OCI-LY1 (cell line): ENCODE measurements at regions not wholly inside any gene's neighbourhood (a gene's known extent, or its start where the extent isn't known, plus 50 kb on each side); places are given as distances from the start of the nearest gene placed in this dataset.

Experiments used
- EZH2 ChIP-seq: fragments of 200-600 bp; sonication (generic), shearing (Covaris generic); IDR thresholded peaks from 2 replicates; pipeline ENCODE4 v1.8.0; 2017; ENCODE audit warnings: borderline replicate concordance, mixed run types, mild to moderate bottlenecking, antibody characterized with exemption, low read length, moderate library complexity, mixed read lengths
- TF ChIP-seq, protein P1 (sequence below): fragments of 200-600 bp; sonication (generic), shearing (Covaris generic); IDR thresholded peaks from 2 replicates; pipeline ENCODE4 v1.5.1; 2017; ENCODE audit warnings: mild to moderate bottlenecking, antibody characterized with exemption, low read length, moderate library complexity, mixed read lengths

DNA sequence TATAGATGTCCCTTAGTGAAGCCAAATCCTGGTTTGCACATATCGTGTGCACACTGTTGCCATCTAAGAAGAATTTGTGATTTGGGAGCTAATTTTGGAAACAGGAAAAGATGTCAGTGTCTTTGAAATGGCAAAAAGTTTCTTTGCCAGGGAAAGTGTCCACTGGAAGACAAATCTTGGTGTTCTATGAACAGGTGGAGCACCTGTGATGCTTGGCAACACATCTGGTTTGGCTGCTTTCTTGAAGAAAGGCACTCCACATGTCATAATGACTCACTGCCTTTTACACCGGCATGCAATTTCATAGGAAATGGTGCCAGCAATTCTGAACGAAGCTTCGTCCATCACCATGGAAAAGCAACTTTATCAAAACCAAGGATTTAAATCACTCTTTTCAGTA is 1040.0 kb upstream of the MAP3K7 start:
- TF ChIP-seq, protein P1, sequence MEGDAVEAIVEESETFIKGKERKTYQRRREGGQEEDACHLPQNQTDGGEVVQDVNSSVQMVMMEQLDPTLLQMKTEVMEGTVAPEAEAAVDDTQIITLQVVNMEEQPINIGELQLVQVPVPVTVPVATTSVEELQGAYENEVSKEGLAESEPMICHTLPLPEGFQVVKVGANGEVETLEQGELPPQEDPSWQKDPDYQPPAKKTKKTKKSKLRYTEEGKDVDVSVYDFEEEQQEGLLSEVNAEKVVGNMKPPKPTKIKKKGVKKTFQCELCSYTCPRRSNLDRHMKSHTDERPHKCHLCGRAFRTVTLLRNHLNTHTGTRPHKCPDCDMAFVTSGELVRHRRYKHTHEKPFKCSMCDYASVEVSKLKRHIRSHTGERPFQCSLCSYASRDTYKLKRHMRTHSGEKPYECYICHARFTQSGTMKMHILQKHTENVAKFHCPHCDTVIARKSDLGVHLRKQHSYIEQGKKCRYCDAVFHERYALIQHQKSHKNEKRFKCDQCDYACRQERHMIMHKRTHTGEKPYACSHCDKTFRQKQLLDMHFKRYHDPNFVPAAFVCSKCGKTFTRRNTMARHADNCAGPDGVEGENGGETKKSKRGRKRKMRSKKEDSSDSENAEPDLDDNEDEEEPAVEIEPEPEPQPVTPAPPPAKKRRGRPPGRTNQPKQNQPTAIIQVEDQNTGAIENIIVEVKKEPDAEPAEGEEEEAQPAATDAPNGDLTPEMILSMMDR: no peak
- no peak for TF ChIP-seq EZH2
